AG04450 (cell line): ENCODE measurements at regions not wholly inside any gene's neighbourhood (a gene's known extent, or its start where the extent isn't known, plus 50 kb on each side); places are given as distances from the start of the nearest gene placed in this dataset.

Experiments
- CTCF ChIA-PET: fragments of 300-600, 350-600 bp; formaldehyde crosslinking; extraction: SDS; loops from one replicate; lab custom pipeline; 2022; ENCODE audit warnings: antibody characterized with exemption, inconsistent platforms; lab: Charles Lee
- POLR2A ChIA-PET: fragments of 350-600 bp; formaldehyde crosslinking; extraction: SDS; loops from one replicate; lab custom pipeline; 2021; ENCODE audit warnings: antibody characterized with exemption, inconsistent platforms; lab: Yijun Ruan, JAX
- DNase-seq: peaks from one replicate; pipeline ENCODE4 v3.0.0-alpha.2; 2011; ENCODE audit warnings: low read depth, low spot score
- H3K27ac ChIP-seq: one replicate; pipeline ENCODE4 v1.5.1; 2012; ENCODE audit warnings: low read depth, low read length, control low read depth
- H3K27me3 ChIP-seq: one replicate; pipeline ENCODE4 v1.6.0; 2012; ENCODE audit warnings: low read length; ENCODE audit not compliant: control insufficient read depth, insufficient read depth
- H3K4me3 ChIP-seq: 2 replicates; pipeline ENCODE4 v1.5.1; 2011; ENCODE audit warnings: mild to moderate bottlenecking, low read depth, low read length, control low read depth
- H3K9me3 ChIP-seq: 2 replicates; pipeline ENCODE4 v1.5.1; 2012; ENCODE audit warnings: low read length; ENCODE audit not compliant: control insufficient read depth, insufficient read depth
- TF ChIP-seq, protein P1 (sequence below): IDR thresholded peaks from 2 replicates; pipeline ENCODE4 v1.5.1; 2011; ENCODE audit warnings: low read depth, low read length, control low read depth, inconsistent platforms

DNA sequence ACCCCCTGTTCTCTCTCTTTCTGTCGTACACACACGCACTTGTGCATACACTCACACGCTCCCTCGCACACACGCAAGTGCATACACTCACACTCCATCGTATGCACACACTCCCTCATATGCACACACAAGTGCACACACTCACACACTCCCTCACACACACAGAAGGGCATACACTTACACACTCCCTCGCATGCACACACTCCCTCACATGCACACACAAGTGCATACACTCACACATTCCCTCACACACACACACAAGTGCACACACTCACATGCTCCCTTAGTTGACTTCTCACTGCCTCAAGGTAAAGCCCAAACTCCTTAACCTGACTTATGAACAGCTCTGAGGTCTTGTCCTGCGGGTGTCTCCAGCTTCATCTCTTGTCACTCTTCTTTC lies 78.7 kb downstream of the NOG start:
- ChIA-PET POLR2A (no interaction called here), CTCF (no interaction called here)
- H3K9me3 ChIP-seq, result no peaks in the 10 kb centered on the region

DNA sequence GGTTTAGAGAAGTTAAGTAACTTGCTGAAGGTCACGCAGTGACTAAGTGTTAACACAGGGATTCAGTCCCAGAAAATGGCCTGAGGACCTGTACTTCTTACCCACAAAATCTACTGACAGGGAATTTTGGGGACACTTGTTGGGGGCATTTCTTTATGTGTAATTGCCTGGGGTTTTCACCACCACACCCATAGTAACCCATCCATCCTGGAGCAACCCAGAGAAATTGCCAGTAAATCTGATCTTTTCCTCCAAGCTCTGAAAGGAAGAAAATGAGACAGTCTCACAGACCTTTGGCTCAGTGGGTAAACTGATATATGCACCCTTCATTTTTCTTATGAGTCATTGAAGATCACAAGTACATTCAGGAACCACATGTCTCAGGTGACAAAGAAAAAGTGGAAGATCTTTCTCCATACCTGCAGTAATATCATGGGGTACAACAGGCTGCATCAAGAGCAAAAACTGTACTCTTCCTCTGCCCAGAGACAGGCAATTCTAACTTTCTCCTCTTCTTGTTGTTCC lies 81.0 kb downstream of the NOG start:
- Histone ChIP-seq H3K4me3 (no peak overlapping the region), H3K27ac (no peak overlapping the region), H3K9me3 (no peaks in the 10 kb centered on the region), H3K27me3 (peaks cover 47% of the 10 kb centered on the region)
- DNase-seq, result no peak
- ChIA-PET CTCF (interaction anchor here (0.9 to 2.1 kb wide), 2 partner anchors 42 to 83 kb away, joined by 6 to 14 read pairs; no protein-coding TSS in a partner anchor), POLR2A (no interaction called here)
- TF ChIP-seq, protein P1, sequence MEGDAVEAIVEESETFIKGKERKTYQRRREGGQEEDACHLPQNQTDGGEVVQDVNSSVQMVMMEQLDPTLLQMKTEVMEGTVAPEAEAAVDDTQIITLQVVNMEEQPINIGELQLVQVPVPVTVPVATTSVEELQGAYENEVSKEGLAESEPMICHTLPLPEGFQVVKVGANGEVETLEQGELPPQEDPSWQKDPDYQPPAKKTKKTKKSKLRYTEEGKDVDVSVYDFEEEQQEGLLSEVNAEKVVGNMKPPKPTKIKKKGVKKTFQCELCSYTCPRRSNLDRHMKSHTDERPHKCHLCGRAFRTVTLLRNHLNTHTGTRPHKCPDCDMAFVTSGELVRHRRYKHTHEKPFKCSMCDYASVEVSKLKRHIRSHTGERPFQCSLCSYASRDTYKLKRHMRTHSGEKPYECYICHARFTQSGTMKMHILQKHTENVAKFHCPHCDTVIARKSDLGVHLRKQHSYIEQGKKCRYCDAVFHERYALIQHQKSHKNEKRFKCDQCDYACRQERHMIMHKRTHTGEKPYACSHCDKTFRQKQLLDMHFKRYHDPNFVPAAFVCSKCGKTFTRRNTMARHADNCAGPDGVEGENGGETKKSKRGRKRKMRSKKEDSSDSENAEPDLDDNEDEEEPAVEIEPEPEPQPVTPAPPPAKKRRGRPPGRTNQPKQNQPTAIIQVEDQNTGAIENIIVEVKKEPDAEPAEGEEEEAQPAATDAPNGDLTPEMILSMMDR, result no peak

More for the DNA sequence above, 78.7 kb downstream of the NOG start:
- no peak for DNase-seq
- TF ChIP-seq, protein P1, result no peak
- H3K27ac ChIP-seq, result no peak overlapping the region
- peaks cover 40% of the 10 kb centered on the region for H3K27me3 ChIP-seq
- no peak overlapping the region for H3K4me3 ChIP-seq

DNA sequence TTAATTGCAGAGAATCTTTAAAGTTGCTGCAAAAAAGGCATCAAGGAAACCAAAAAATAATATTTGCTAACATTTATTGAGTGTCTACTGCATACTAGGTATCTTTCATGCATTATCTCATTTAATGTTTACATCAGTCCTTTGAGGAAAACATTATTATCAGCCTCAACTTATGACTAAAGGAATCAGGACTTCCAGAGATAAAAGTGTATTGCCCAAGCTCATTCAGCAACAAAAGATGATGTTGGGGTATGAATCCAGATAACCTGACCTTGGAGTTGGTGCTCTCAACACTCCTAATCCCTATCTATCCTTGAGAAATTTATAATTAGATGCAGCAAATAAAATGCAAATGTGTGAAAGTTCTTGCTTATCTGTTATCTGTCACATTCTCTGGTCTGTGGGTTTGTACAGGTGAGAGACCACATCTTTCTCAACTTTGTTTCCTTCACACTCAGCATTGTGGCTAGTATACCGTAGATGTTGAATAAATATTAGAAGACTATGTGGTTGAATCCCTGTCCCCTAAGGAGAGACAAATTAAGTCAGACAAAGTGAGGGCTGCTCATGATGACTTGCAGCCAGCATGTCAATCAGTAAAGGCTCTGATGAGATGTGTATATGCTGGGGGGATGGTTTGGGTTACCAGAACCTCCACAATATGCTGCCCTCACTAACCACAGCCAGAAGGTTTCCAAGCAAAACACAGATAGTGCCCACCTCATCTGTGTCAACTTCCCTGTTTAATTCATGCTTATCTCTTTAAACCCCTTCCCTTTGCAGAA lies 82.6 kb downstream of the NOG start:
- H3K4me3 ChIP-seq, result no peak overlapping the region
- peak overlapping the region; percentile 4 for H3K27ac ChIP-seq
- H3K27me3 ChIP-seq, result peaks cover 47% of the 10 kb centered on the region
- CTCF ChIA-PET, result interaction anchor here (0.7 to 4.9 kb wide), 3 partner anchors 40 to 104 kb away, joined by 3 to 55 read pairs (median 14); no protein-coding TSS in a partner anchor
- no peaks in the 10 kb centered on the region for H3K9me3 ChIP-seq
- TF ChIP-seq, protein P1, result no peak
- DNase-seq, result no peak
- POLR2A ChIA-PET, result no interaction called here

DNA sequence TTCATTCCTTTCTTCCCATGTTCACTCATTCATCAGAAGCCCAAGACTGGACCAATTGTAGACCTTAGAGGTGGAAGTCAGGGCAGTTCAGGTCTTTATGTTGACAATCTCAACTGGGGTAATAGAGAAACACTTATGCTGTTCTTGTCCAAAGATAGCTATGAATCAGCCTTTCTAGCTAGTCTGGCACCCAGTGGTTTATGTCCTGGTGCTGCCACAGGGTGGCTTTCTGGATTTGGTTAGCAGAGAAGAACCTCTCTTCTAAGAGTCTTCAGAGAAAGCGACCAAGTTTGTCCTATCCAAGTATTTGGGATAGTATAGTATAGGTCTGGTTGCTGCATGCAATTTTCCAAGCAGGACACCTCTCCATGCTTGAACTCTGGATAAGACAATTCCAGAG lies 83.3 kb downstream of the NOG start:
- H3K27ac ChIP-seq, result no peak overlapping the region
- POLR2A ChIA-PET, result no interaction called here
- DNase-seq, result no peak
- H3K27me3 ChIP-seq, result peaks cover 47% of the 10 kb centered on the region
- no peak overlapping the region for H3K4me3 ChIP-seq
- CTCF ChIA-PET, result interaction anchor here (0.7 to 4.9 kb wide), 3 partner anchors 39 to 104 kb away, joined by 3 to 55 read pairs (median 12); partner anchors contain the start of gene NOG
- TF ChIP-seq, protein P1, result peak; percentile 17; the same call in 1 of the 2 replicates
- no peaks in the 10 kb centered on the region for H3K9me3 ChIP-seq
